Epithelial cell of proximal tubule (primary cell): ENCODE measurements at regions not wholly inside any gene's neighbourhood (a gene's known extent, or its start where the extent isn't known, plus 50 kb on each side); places are given as distances from the start of the nearest gene placed in this dataset.

ENCODE experiments used
- DNase-seq: peaks from one replicate; pipeline ENCODE4 v3.0.0-alpha.2; 2011; ENCODE audit warnings: low read depth
- H3K4me3 ChIP-seq: 2 replicates; pipeline ENCODE4 v1.5.1; 2011; ENCODE audit warnings: low read depth, mild to moderate bottlenecking, low read length
- CTCF ChIP-seq: conservative IDR thresholded peaks from 2 replicates; pipeline ENCODE4 v1.5.1; 2012; ENCODE audit warnings: low read depth, mild to moderate bottlenecking, low read length

- H3K4me3 ChIP-seq, result no peak overlapping the region
- TF ChIP-seq CTCF, result no peak
- no peak for DNase-seq
These were observed 434.1 kb downstream of the OCA2 start for GRCh38 chr15:27665002-27665401.

GRCh38 chr15:27662892-27663291 is 436.2 kb downstream of the OCA2 start:
- TF ChIP-seq CTCF, result no peak
- no peak overlapping the region for H3K4me3 ChIP-seq
- no peak for DNase-seq

- TF ChIP-seq CTCF, result no peak
- H3K4me3 ChIP-seq, result no peak overlapping the region
- no peak for DNase-seq
These were observed 438.4 kb downstream of the OCA2 start for GRCh38 chr15:27660676-27661075.

- DNase-seq, result no peak
- no peak overlapping the region for H3K4me3 ChIP-seq
- TF ChIP-seq CTCF, result no peak
These were observed 442.7 kb downstream of the OCA2 start for GRCh38 chr15:27656296-27656987.

GRCh38 chr15:27655056-27655455 is 444.1 kb downstream of the OCA2 start:
- no peak for TF ChIP-seq CTCF

GRCh38 chr15:27650244-27650643 is 448.9 kb downstream of the OCA2 start:
- DNase-seq, result no peak
- no peak overlapping the region for H3K4me3 ChIP-seq
- TF ChIP-seq CTCF, result no peak

More at GRCh38 chr15:27655056-27655455, 444.1 kb downstream of the OCA2 start:
- no peak for DNase-seq
- no peak overlapping the region for H3K4me3 ChIP-seq

- no peak for TF ChIP-seq CTCF
- no peak overlapping the region for H3K4me3 ChIP-seq
These were observed 450.8 kb downstream of the OCA2 start for GRCh38 chr15:27648359-27648758.

More at GRCh38 chr15:27648359-27648758, 450.8 kb downstream of the OCA2 start:
- no peak for DNase-seq
